GM23338 (cell line): ENCODE measurements at regions not wholly inside any gene's neighbourhood (a gene's known extent, or its start where the extent isn't known, plus 50 kb on each side); places are given as distances from the start of the nearest gene placed in this dataset.

Experiments used
- ATAC-seq: fragments of 200-7000 bp; cut with Tn5 transposase; 3 replicates; pipeline ENCODE4 v1.9.1; 2020
- DNase-seq: peaks from one replicate; pipeline ENCODE4 v3.0.0-alpha.2; 2015; ENCODE audit warnings: low spot score
- H2AFZ ChIP-seq: fragments of 200-600 bp; sonication (generic); 2 replicates; pipeline ENCODE4 v1.8.0; 2016; ENCODE audit warnings: antibody characterized with exemption, mild to moderate bottlenecking, moderate library complexity
- H3F3A ChIP-seq: fragments of 200-600 bp; sonication (generic); replicated peaks from 2 replicates; pipeline ENCODE4 v1.8.0; 2017; ENCODE audit warnings: antibody characterized with exemption, mixed run types, low read depth
- H3K27ac ChIP-seq: fragments of 200-600 bp; sonication (generic); 2 replicates; pipeline ENCODE4 v1.6.1; 2016; ENCODE audit warnings: low read depth
- H3K27me3 ChIP-seq: fragments of 200-600 bp; sonication (generic); 2 replicates; pipeline ENCODE4 v1.8.0; 2016; ENCODE audit warnings: mild to moderate bottlenecking, mixed run types, moderate library complexity; ENCODE audit not compliant: insufficient read depth
- H3K36me3 ChIP-seq: fragments of 200-600 bp; sonication (generic); 2 replicates; pipeline ENCODE4 v1.8.0; 2016; ENCODE audit warnings: mild to moderate bottlenecking; ENCODE audit not compliant: insufficient read depth
- H3K4me1 ChIP-seq: fragments of 200-600 bp; sonication (generic); 2 replicates; pipeline ENCODE4 v1.8.0; 2016; ENCODE audit warnings: mild to moderate bottlenecking, moderate library complexity; ENCODE audit not compliant: insufficient read depth
- H3K4me2 ChIP-seq: fragments of 200-600 bp; sonication (generic); 2 replicates; pipeline ENCODE4 v1.7.1; 2017; ENCODE audit warnings: mixed run types
- H3K4me3 ChIP-seq: fragments of 200-600 bp; sonication (generic); 2 replicates; pipeline ENCODE4 v1.6.1; 2016; ENCODE audit warnings: mixed run types
- H3K79me2 ChIP-seq: fragments of 200-600 bp; sonication (generic); replicated peaks from 2 replicates; pipeline ENCODE4 v1.8.0; 2017; ENCODE audit warnings: mild to moderate bottlenecking; ENCODE audit not compliant: insufficient read depth
- H3K9me2 ChIP-seq: fragments of 200-600 bp; sonication (generic); 2 replicates; pipeline ENCODE4 v1.8.0; 2017; ENCODE audit not compliant: insufficient read depth
- H4K20me1 ChIP-seq: fragments of 200-600 bp; sonication (generic); replicated peaks from 2 replicates; pipeline ENCODE4 v1.8.0; 2017; ENCODE audit warnings: mild to moderate bottlenecking; ENCODE audit not compliant: insufficient read depth
- H3K27ac Mint-ChIP-seq: 2 replicates; pipeline ENCODE4 v1.8.0; 2020; ENCODE audit warnings: inconsistent platforms, mild to moderate bottlenecking, moderate library complexity, mixed read lengths
- H3K27me3 Mint-ChIP-seq: 3 replicates; pipeline ENCODE4 v1.8.0; 2022; ENCODE audit warnings: low read depth, mild to moderate bottlenecking, moderate library complexity, mixed read lengths, inconsistent platforms; ENCODE audit not compliant: insufficient read depth, poor library complexity
- H3K36me3 Mint-ChIP-seq: 3 replicates; pipeline ENCODE4 v1.8.0; 2021; ENCODE audit warnings: low read depth, mild to moderate bottlenecking, inconsistent platforms, moderate library complexity, mixed read lengths
- H3K4me1 Mint-ChIP-seq: 3 replicates; pipeline ENCODE4 v1.8.0; 2020; ENCODE audit warnings: mild to moderate bottlenecking, inconsistent platforms, mixed read lengths
- H3K4me3 Mint-ChIP-seq: 3 replicates; pipeline ENCODE4 v1.8.0; 2021; ENCODE audit warnings: moderate library complexity, mild to moderate bottlenecking, inconsistent platforms, mixed read lengths
- H3K9me3 Mint-ChIP-seq: 3 replicates; pipeline ENCODE4 v1.8.0; 2020; ENCODE audit warnings: moderate library complexity, mild to moderate bottlenecking, inconsistent platforms, mixed read lengths
- CREB1 ChIP-seq: fragments of 250-450 bp; sonication (Bioruptor Pico); IDR thresholded peaks from 2 replicates; pipeline ENCODE4 v1.5.0; 2020; ENCODE audit warnings: low read depth, mild to moderate bottlenecking, moderate library complexity
- EZH2 ChIP-seq: fragments of 200-600 bp; sonication (generic); IDR thresholded peaks from one replicate; pipeline ENCODE4 v1.8.0; 2017; ENCODE audit warnings: antibody characterized with exemption, mild to moderate bottlenecking, low read depth; ENCODE audit not compliant: unreplicated experiment
- EZH2phosphoT487 ChIP-seq: fragments of 200-600 bp; sonication (generic); IDR thresholded peaks from one replicate; pipeline ENCODE4 v1.8.1; 2018; ENCODE audit warnings: antibody characterized with exemption; ENCODE audit not compliant: unreplicated experiment
- JUNB ChIP-seq: IDR thresholded peaks from one replicate; pipeline ENCODE4 v1.6.1; 2016; ENCODE audit warnings: antibody characterized with exemption; ENCODE audit not compliant: unreplicated experiment
- NANOG ChIP-seq: IDR thresholded peaks from 2 replicates; pipeline ENCODE4 v1.6.1; 2016; ENCODE audit warnings: antibody characterized with exemption, borderline replicate concordance
- POLR2AphosphoS5 ChIP-seq: IDR thresholded peaks from 2 replicates; pipeline ENCODE4 v1.6.1; 2016; ENCODE audit warnings: antibody characterized with exemption, low read depth
- STAT1 ChIP-seq: IDR thresholded peaks from one replicate; pipeline ENCODE4 v1.6.1; 2016; ENCODE audit warnings: antibody characterized with exemption; ENCODE audit not compliant: unreplicated experiment
- ZNF114 ChIP-seq: fragments of 250-450 bp; sonication (Bioruptor Pico); IDR thresholded peaks from 2 replicates; pipeline ENCODE4 v1.5.0; 2020; ENCODE audit warnings: mild to moderate bottlenecking, moderate library complexity
- ZNF331 ChIP-seq: fragments of 250-450 bp; sonication (Bioruptor Pico); IDR thresholded peaks from 2 replicates; pipeline ENCODE4 v1.5.0; 2020; ENCODE audit warnings: low read depth, mild to moderate bottlenecking, moderate library complexity
- TF ChIP-seq, protein P1 (sequence below), 2 experiments: fragments of 200-600 bp in 1 of 2; sonication (generic) in 1 of 2; conservative IDR thresholded peaks; 2 replicates each; pipeline versions ENCODE4 v1.5.1 to v1.6.1; 2016 to 2017; ENCODE audit warnings: antibody characterized with exemption in 2 of 2, low read depth in 2 of 2, mild to moderate bottlenecking in 2 of 2, moderate library complexity in 1 of 2
- TF ChIP-seq, protein P2 (sequence below): IDR thresholded peaks from 2 replicates; pipeline ENCODE4 v1.6.1; 2016; ENCODE audit warnings: antibody characterized with exemption
- TF ChIP-seq, protein P3 (sequence below): IDR thresholded peaks from one replicate; pipeline ENCODE4 v1.6.1; 2018; ENCODE audit warnings: antibody characterized with exemption; ENCODE audit not compliant: unreplicated experiment
- TF ChIP-seq, protein P4 (sequence below): fragments of 250-450 bp; sonication (Bioruptor Pico); IDR thresholded peaks from 2 replicates; pipeline ENCODE4 v1.5.0; 2020; ENCODE audit warnings: mild to moderate bottlenecking, moderate library complexity

DNA sequence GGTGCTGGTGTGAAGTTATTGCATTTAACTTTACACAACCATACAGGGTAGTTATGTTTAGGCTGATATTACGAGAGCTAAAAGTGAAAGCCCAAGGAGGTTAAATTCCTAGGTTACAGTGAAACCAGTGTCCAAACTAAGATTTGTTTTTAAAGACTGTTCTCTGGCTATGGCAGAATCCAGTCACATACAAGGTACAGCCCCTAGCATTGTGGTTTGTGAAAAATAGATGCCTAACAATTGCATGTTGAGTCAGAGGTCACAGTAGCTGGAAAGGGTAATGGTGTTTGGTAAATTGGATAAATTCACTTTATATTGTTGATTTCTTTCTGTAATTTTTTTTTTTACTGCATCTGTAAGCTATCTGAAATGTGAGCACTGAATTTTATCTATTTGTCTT is 614.6 kb upstream of the TBL1XR1 start:
- Mint-ChIP-seq H3K4me3 (no peak overlapping the region), H3K27me3 (peaks cover 4% of the 10 kb centered on the region), H3K36me3 (0 out of 3 replicates have a peak, but pooled peaks cover 9% of the 10 kb centered on the region), H3K27ac (no peak overlapping the region), H3K9me3 (peaks cover 8% of the 10 kb centered on the region), H3K4me1 (no peaks in the 10 kb centered on the region; the same call in 2 of the 3 replicates)
- ATAC-seq (no peak), DNase-seq (no peak)
- H3K27ac ChIP-seq: no peak overlapping the region
- no peak overlapping the region for H3K4me3 ChIP-seq
- H3K9me2 ChIP-seq: no peaks in the 10 kb centered on the region; the same call in 1 of the 2 replicates
- no peaks in the 10 kb centered on the region for H4K20me1 ChIP-seq
- no peaks in the 10 kb centered on the region for H3K4me1 ChIP-seq
- no peak overlapping the region for H3K4me2 ChIP-seq
- H3K36me3 ChIP-seq: no peaks in the 10 kb centered on the region
- no peaks in the 10 kb centered on the region for H3K27me3 ChIP-seq
- no peaks in the 10 kb centered on the region for H3F3A ChIP-seq
- H2AFZ ChIP-seq: no peak overlapping the region
- TF ChIP-seq, protein P1, sequence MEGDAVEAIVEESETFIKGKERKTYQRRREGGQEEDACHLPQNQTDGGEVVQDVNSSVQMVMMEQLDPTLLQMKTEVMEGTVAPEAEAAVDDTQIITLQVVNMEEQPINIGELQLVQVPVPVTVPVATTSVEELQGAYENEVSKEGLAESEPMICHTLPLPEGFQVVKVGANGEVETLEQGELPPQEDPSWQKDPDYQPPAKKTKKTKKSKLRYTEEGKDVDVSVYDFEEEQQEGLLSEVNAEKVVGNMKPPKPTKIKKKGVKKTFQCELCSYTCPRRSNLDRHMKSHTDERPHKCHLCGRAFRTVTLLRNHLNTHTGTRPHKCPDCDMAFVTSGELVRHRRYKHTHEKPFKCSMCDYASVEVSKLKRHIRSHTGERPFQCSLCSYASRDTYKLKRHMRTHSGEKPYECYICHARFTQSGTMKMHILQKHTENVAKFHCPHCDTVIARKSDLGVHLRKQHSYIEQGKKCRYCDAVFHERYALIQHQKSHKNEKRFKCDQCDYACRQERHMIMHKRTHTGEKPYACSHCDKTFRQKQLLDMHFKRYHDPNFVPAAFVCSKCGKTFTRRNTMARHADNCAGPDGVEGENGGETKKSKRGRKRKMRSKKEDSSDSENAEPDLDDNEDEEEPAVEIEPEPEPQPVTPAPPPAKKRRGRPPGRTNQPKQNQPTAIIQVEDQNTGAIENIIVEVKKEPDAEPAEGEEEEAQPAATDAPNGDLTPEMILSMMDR (conservative IDR thresholded peaks at IDR 0.05; ENCODE audit: low read depth in 2 of 2): no peak
- TF ChIP-seq EZH2phosphoT487 (no peak), ZNF331 (CRISPR knock-in tag) (no peak), EZH2 (no peak), STAT1 (no peak), JUNB (no peak), NANOG (no peak), POLR2AphosphoS5 (no peak), CREB1 (CRISPR knock-in tag) (no peak), ZNF114 (no peak)
- TF ChIP-seq, protein P2, sequence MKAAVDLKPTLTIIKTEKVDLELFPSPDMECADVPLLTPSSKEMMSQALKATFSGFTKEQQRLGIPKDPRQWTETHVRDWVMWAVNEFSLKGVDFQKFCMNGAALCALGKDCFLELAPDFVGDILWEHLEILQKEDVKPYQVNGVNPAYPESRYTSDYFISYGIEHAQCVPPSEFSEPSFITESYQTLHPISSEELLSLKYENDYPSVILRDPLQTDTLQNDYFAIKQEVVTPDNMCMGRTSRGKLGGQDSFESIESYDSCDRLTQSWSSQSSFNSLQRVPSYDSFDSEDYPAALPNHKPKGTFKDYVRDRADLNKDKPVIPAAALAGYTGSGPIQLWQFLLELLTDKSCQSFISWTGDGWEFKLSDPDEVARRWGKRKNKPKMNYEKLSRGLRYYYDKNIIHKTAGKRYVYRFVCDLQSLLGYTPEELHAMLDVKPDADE: no peak
- TF ChIP-seq, protein P3, sequence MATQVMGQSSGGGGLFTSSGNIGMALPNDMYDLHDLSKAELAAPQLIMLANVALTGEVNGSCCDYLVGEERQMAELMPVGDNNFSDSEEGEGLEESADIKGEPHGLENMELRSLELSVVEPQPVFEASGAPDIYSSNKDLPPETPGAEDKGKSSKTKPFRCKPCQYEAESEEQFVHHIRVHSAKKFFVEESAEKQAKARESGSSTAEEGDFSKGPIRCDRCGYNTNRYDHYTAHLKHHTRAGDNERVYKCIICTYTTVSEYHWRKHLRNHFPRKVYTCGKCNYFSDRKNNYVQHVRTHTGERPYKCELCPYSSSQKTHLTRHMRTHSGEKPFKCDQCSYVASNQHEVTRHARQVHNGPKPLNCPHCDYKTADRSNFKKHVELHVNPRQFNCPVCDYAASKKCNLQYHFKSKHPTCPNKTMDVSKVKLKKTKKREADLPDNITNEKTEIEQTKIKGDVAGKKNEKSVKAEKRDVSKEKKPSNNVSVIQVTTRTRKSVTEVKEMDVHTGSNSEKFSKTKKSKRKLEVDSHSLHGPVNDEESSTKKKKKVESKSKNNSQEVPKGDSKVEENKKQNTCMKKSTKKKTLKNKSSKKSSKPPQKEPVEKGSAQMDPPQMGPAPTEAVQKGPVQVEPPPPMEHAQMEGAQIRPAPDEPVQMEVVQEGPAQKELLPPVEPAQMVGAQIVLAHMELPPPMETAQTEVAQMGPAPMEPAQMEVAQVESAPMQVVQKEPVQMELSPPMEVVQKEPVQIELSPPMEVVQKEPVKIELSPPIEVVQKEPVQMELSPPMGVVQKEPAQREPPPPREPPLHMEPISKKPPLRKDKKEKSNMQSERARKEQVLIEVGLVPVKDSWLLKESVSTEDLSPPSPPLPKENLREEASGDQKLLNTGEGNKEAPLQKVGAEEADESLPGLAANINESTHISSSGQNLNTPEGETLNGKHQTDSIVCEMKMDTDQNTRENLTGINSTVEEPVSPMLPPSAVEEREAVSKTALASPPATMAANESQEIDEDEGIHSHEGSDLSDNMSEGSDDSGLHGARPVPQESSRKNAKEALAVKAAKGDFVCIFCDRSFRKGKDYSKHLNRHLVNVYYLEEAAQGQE: no peak
- TF ChIP-seq, protein P4, sequence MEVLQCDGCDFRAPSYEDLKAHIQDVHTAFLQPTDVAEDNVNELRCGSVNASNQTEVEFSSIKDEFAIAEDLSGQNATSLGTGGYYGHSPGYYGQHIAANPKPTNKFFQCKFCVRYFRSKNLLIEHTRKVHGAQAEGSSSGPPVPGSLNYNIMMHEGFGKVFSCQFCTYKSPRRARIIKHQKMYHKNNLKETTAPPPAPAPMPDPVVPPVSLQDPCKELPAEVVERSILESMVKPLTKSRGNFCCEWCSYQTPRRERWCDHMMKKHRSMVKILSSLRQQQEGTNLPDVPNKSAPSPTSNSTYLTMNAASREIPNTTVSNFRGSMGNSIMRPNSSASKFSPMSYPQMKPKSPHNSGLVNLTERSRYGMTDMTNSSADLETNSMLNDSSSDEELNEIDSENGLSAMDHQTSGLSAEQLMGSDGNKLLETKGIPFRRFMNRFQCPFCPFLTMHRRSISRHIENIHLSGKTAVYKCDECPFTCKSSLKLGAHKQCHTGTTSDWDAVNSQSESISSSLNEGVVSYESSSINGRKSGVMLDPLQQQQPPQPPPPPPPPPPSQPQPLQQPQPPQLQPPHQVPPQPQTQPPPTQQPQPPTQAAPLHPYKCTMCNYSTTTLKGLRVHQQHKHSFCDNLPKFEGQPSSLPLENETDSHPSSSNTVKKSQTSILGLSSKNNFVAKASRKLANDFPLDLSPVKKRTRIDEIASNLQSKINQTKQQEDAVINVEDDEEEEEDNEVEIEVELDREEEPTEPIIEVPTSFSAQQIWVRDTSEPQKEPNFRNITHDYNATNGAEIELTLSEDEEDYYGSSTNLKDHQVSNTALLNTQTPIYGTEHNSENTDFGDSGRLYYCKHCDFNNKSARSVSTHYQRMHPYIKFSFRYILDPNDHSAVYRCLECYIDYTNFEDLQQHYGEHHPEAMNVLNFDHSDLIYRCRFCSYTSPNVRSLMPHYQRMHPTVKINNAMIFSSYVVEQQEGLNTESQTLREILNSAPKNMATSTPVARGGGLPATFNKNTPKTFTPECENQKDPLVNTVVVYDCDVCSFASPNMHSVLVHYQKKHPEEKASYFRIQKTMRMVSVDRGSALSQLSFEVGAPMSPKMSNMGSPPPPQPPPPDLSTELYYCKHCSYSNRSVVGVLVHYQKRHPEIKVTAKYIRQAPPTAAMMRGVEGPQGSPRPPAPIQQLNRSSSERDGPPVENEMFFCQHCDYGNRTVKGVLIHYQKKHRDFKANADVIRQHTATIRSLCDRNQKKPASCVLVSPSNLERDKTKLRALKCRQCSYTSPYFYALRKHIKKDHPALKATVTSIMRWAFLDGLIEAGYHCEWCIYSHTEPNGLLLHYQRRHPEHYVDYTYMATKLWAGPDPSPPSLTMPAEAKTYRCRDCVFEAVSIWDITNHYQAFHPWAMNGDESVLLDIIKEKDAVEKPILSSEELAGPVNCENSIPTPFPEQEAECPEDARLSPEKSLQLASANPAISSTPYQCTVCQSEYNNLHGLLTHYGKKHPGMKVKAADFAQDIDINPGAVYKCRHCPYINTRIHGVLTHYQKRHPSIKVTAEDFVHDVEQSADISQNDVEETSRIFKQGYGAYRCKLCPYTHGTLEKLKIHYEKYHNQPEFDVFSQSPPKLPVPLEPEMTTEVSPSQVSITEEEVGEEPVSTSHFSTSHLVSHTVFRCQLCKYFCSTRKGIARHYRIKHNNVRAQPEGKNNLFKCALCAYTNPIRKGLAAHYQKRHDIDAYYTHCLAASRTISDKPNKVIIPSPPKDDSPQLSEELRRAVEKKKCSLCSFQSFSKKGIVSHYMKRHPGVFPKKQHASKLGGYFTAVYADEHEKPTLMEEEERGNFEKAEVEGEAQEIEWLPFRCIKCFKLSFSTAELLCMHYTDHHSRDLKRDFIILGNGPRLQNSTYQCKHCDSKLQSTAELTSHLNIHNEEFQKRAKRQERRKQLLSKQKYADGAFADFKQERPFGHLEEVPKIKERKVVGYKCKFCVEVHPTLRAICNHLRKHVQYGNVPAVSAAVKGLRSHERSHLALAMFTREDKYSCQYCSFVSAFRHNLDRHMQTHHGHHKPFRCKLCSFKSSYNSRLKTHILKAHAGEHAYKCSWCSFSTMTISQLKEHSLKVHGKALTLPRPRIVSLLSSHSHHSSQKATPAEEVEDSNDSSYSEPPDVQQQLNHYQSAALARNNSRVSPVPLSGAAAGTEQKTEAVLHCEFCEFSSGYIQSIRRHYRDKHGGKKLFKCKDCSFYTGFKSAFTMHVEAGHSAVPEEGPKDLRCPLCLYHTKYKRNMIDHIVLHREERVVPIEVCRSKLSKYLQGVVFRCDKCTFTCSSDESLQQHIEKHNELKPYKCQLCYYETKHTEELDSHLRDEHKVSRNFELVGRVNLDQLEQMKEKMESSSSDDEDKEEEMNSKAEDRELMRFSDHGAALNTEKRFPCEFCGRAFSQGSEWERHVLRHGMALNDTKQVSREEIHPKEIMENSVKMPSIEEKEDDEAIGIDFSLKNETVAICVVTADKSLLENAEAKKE (CRISPR knock-in tag): no peak
- no peaks in the 10 kb centered on the region for H3K79me2 ChIP-seq
